Common myeloid progenitor, CD34-positive (primary cell): ENCODE measurements at regions not wholly inside any gene's neighbourhood (a gene's known extent, or its start where the extent isn't known, plus 50 kb on each side); places are given as distances from the start of the nearest gene placed in this dataset.
"Not testable (repeated sequence)": the region's sequence is repeated elsewhere in the genome, so short reads cannot be mapped to it uniquely, and the experiment has no call there.

Experiments
- CTCF ChIA-PET: fragments of 350-600 bp; sonication (Branson Sonifier 250); formaldehyde crosslinking; loops from one replicate; lab custom pipeline; 2021; ENCODE audit warnings: antibody characterized with exemption; lab: Charles Lee
- POLR2A ChIA-PET: fragments of 350-600 bp; sonication (Branson Sonifier 250); formaldehyde crosslinking; loops from one replicate; lab custom pipeline; 2021; ENCODE audit warnings: antibody characterized with exemption; lab: Charles Lee
- DNase-seq, 3 donors: peaks; one replicate each; pipeline versions ENCODE4 v3.0.0 to v3.0.0-alpha.2; 2013
- H3K27ac ChIP-seq, 2 experiments: 1 replicate in 1 of 2; 2 replicates in 1 of 2; pipeline ENCODE4 v1.7.0; 2013; ENCODE audit warnings: inconsistent platforms in 2 of 2, low read length in 2 of 2, mild to moderate bottlenecking in 2 of 2, low read depth in 1 of 2, moderate library complexity in 1 of 2; ENCODE audit not compliant: severe bottlenecking in 2 of 2, insufficient read depth in 1 of 2, poor library complexity in 1 of 2
- H3K27me3 ChIP-seq, 5 experiments: replicated peaks in 2 of 5; 1 replicate in 3 of 5; 2 replicates in 2 of 5; pipeline versions ENCODE4 v1.6.1 to v1.7.0; 2013; ENCODE audit warnings: low read length in 4 of 5, mild to moderate bottlenecking in 2 of 5, moderate library complexity in 2 of 5, inconsistent platforms in 1 of 5; ENCODE audit not compliant: insufficient read depth in 5 of 5, control insufficient read depth in 4 of 5
- H3K36me3 ChIP-seq, 4 experiments: 1 replicate in 2 of 4; 2 replicates in 2 of 4; pipeline versions ENCODE4 v1.6.1 to v1.7.0; 2013; ENCODE audit warnings: low read length in 3 of 4, control low read depth in 1 of 4, mild to moderate bottlenecking in 1 of 4; ENCODE audit not compliant: control insufficient read depth in 4 of 4, insufficient read depth in 4 of 4
- H3K4me1 ChIP-seq, 4 experiments: 1 replicate in 3 of 4; 2 replicates in 1 of 4; pipeline versions ENCODE4 v1.6.1 to v1.7.1; 2013; ENCODE audit warnings: low read length in 3 of 4, mild to moderate bottlenecking in 3 of 4, control low read depth in 1 of 4, inconsistent platforms in 1 of 4, moderate library complexity in 1 of 4; ENCODE audit not compliant: control insufficient read depth in 4 of 4, insufficient read depth in 4 of 4; ENCODE audit errors: control extremely low read depth in 1 of 4
- H3K4me3 ChIP-seq, 7 experiments: 1 replicate in 4 of 7; 2 replicates in 3 of 7; pipeline versions ENCODE4 v1.5.1 to v1.7.0; 2013; ENCODE audit warnings: mild to moderate bottlenecking in 7 of 7, low read length in 6 of 7, moderate library complexity in 6 of 7, inconsistent platforms in 2 of 7, low read depth in 2 of 7, control low read depth in 1 of 7; ENCODE audit not compliant: insufficient read depth in 4 of 7, control insufficient read depth in 1 of 7; ENCODE audit errors: extremely low read depth in 1 of 7
- H3K9me3 ChIP-seq, 5 experiments: 1 replicate in 4 of 5; 2 replicates in 1 of 5; pipeline versions ENCODE4 v1.6.1 to v1.7.1; 2013; ENCODE audit warnings: low read length in 4 of 5, mild to moderate bottlenecking in 2 of 5, inconsistent platforms in 1 of 5, low read depth in 1 of 5, moderate library complexity in 1 of 5; ENCODE audit not compliant: control insufficient read depth in 4 of 5, insufficient read depth in 2 of 5; ENCODE audit errors: control extremely low read depth in 1 of 5
- WGBS: methylation state at CpG from one replicate; pipeline ENCODE4 v1.1.5; 2013; ENCODE audit not compliant: insufficient coverage; 5-methylcytosine and 5-hydroxymethylcytosine counted together

- DNase-seq, result no peak
- no peaks in the 10 kb centered on the region for H3K36me3 ChIP-seq
- no peaks in the 10 kb centered on the region for H3K9me3 ChIP-seq
- 100% methylated on average over 1 of the region's 7 CpGs for WGBS
- H3K4me1 ChIP-seq, result no peaks in the 10 kb centered on the region
- no peak overlapping the region for H3K4me3 ChIP-seq
- ChIA-PET CTCF (no interaction called here), POLR2A (no interaction called here)
- no peak overlapping the region for H3K27ac ChIP-seq
- H3K27me3 ChIP-seq, result no peaks in the 10 kb centered on the region
These were observed 197.1 kb upstream of the GATA6 start for GRCh38 chr18:21972281-21972680.

- CTCF ChIA-PET, result interaction anchor here (1.0 kb wide), 1 partner anchor 24 kb away, joined by 3 read pairs; no protein-coding TSS in a partner anchor
- H3K4me1 ChIP-seq, H3K27me3 ChIP-seq, DNase-seq, H3K9me3 ChIP-seq, H3K4me3 ChIP-seq, POLR2A ChIA-PET, H3K27ac ChIP-seq, H3K36me3 ChIP-seq: not testable (repeated sequence)
- 100% methylated on average over 1 of the region's 1 CpG for WGBS
These were observed 193.4 kb upstream of the GATA6 start for GRCh38 chr18:21975954-21976353.

- WGBS, result 91% methylated on average over 9 of the region's 13 CpGs
- no peak for DNase-seq
- POLR2A ChIA-PET, result no interaction called here
- no peaks in the 10 kb centered on the region for H3K36me3 ChIP-seq
- peaks cover 0 to 2% (median 0%) of the 10 kb centered on the region in 5 experiments for H3K9me3 ChIP-seq
- H3K27ac ChIP-seq, result no peak overlapping the region
- no peaks in the 10 kb centered on the region for H3K4me1 ChIP-seq
- no peaks in the 10 kb centered on the region for H3K27me3 ChIP-seq
- CTCF ChIA-PET, result interaction anchor here (1.6 kb wide), 1 partner anchor 19 kb away, joined by 3 read pairs; no protein-coding TSS in a partner anchor
- no peak overlapping the region for H3K4me3 ChIP-seq
These were observed 190.7 kb upstream of the GATA6 start for GRCh38 chr18:21978546-21979170.

DNA sequence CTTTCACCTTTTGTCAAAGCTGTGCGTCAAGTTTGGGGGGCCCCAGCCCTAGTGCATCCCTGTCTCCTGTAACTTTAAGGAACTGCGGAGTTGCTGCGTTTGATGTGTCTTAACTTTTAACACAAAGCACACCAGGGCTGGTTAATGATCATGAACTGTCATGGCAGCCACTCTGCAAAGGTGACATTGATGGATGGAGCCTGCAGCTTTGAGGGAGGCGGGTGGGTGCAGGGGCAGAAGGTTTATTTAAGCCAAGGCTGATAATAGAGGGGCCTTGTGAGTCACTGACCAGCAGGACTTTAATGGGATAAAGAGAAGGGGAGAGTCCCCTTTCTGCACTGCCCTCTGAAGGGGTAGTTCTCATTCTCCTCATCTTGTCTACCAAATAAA lies 190.2 kb upstream of the GATA6 start:
- H3K4me1 ChIP-seq, result no peaks in the 10 kb centered on the region
- H3K27ac ChIP-seq, result no peak overlapping the region
- H3K9me3 ChIP-seq, result peaks cover 0 to 2% (median 0%) of the 10 kb centered on the region in 5 experiments
- DNase-seq, result no peak
- WGBS, result 97% methylated on average over 4 of the region's 4 CpGs
- no peaks in the 10 kb centered on the region for H3K36me3 ChIP-seq
- no peaks in the 10 kb centered on the region for H3K27me3 ChIP-seq
- CTCF ChIA-PET, result interaction anchor here (1.6 kb wide), 1 partner anchor 19 kb away, joined by 3 read pairs; no protein-coding TSS in a partner anchor
- POLR2A ChIA-PET, result no interaction called here
- no peak overlapping the region for H3K4me3 ChIP-seq

GRCh38 chr18:21979759-21980158 lies 189.6 kb upstream of the GATA6 start:
- CTCF ChIA-PET, result interaction anchor here (0.7 to 1.6 kb wide), 2 partner anchors 14 to 18 kb away, joined by 3 read pairs; no protein-coding TSS in a partner anchor
- Histone ChIP-seq H3K36me3 (no peaks in the 10 kb centered on the region), H3K9me3 (peaks cover 0 to 2% (median 0%) of the 10 kb centered on the region in 5 experiments), H3K4me1 (no peaks in the 10 kb centered on the region), H3K4me3 (no peak overlapping the region), H3K27me3 (no peaks in the 10 kb centered on the region), H3K27ac (no peak overlapping the region)
- POLR2A ChIA-PET, result no interaction called here
- 100% methylated on average over 1 of the region's 1 CpG for WGBS
- no peak for DNase-seq

DNA sequence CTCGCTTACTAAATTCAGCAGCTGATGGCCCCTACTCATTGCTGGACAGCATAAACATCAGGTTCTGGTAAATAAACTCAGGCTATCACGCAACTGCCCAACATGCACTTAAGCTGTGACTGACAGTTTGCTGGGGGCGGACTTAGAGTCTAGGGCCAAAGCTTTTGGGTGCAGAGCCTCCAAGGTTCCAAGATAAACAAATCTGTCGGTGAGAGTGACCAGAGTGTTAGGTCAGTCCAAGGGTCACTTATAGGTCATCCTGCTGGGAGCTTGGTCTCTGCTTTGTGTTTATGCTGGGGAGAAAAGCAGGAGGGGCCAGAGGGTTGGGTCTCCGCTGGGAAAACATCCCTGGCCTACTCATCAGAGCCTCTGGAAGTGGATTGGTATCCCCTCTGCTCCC lies 188.6 kb upstream of the GATA6 start:
- H3K4me1 ChIP-seq, result no peaks in the 10 kb centered on the region
- H3K4me3 ChIP-seq, result no peak overlapping the region
- 96% methylated on average over 5 of the region's 5 CpGs for WGBS
- peaks cover 0 to 2% (median 0%) of the 10 kb centered on the region in 5 experiments for H3K9me3 ChIP-seq
- H3K27ac ChIP-seq, result no peak overlapping the region
- POLR2A ChIA-PET, result no interaction called here
- no peak for DNase-seq
- CTCF ChIA-PET, result no interaction called here
- peaks cover 0 to 2% (median 0%) of the 10 kb centered on the region in 5 experiments for H3K27me3 ChIP-seq
- H3K36me3 ChIP-seq, result no peaks in the 10 kb centered on the region

GRCh38 chr18:21981489-21981888 lies 187.9 kb upstream of the GATA6 start:
- POLR2A ChIA-PET, H3K9me3 ChIP-seq, CTCF ChIA-PET, H3K27ac ChIP-seq, H3K4me1 ChIP-seq, H3K27me3 ChIP-seq, H3K4me3 ChIP-seq, DNase-seq, H3K36me3 ChIP-seq: not testable (repeated sequence)
- 63% methylated on average over 1 of the region's 11 CpGs for WGBS
